ENCODE measurements at regions not wholly inside any gene's neighbourhood (a gene's known extent, or its start where the extent isn't known, plus 50 kb on each side); places are given as distances from the start of the nearest gene placed in this dataset.

DNA sequence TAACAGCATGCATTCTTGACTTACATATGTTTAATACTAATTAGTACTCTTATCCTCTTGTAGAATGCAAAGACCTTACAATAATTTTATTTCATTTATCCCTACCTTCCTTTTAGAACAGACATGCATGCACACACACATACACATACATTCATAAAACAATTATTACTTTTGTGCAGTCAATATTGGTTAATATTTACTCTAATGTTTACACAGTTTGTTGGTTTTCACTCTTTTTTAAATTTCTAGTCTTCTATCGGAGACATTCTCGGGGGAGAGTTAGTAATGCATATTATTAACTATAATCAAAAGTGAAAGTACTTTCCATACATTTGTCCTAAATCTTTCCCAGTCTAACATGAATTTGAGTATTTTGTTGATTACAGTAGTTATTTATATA is 317.7 kb upstream of the DPH6 start:
- ChIA-PET CTCF (no interaction called here), POLR2A (no interaction called here)

More for the DNA sequence above, 317.7 kb upstream of the DPH6 start:
- no peaks in the 10 kb centered on the region for H3K4me1 ChIP-seq (ENCODE audit: control insufficient read depth in 1 of 2, insufficient read depth in 2 of 2, low read length in 2 of 2)
- H3K9ac ChIP-seq (ENCODE audit: low read length) = no peak overlapping the region
- no peaks in the 10 kb centered on the region for H3K9me2 ChIP-seq (ENCODE audit: insufficient read depth)
- DNase-seq (ENCODE audit: low read depth, low spot score) = no peak
- H3K4me2 ChIP-seq (ENCODE audit: low read length) = no peak overlapping the region
- intact Hi-C loops (cut with micrococcal nuclease) = no loop called here
- BruUV-seq (replicated peaks) = no TSS peak
- H3K36me3 ChIP-seq (ENCODE audit: control insufficient read depth in 1 of 2, insufficient read depth in 2 of 2, low read length in 2 of 2) = no peaks in the 10 kb centered on the region
- H2AFZ ChIP-seq (ENCODE audit: low read depth, low read length, poor library complexity, severe bottlenecking) = no peak overlapping the region
- no peaks in the 10 kb centered on the region for H3K79me2 ChIP-seq (ENCODE audit: insufficient read depth, low read length)
- TF ChIP-seq, protein P1, sequence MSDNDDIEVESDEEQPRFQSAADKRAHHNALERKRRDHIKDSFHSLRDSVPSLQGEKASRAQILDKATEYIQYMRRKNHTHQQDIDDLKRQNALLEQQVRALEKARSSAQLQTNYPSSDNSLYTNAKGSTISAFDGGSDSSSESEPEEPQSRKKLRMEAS (IDR thresholded peaks at IDR 0.05) = no peak
- TF ChIP-seq TCF7L2 (IDR thresholded peaks at IDR 0.05; ENCODE audit: borderline replicate concordance, extremely low read depth, insufficient read depth, insufficient read length) (no peak), CBX3 (IDR thresholded peaks at IDR 0.05; ENCODE audit: low read depth) (no peak), SP1 (IDR thresholded peaks at IDR 0.05; ENCODE audit: low read depth) (no peak), RAD21 (IDR thresholded peaks at IDR 0.05; ENCODE audit: low read depth) (no peak), CTCF (IDR thresholded peaks at IDR 0.05 in 2 of 3, conservative IDR thresholded peaks at IDR 0.05 in 1 of 3; ENCODE audit: borderline replicate concordance in 1 of 3, insufficient read depth in 1 of 3, low read depth in 2 of 3, low read length in 2 of 3) (no peak), ZFX (IDR thresholded peaks at IDR 0.05) (no peak), JUND (IDR thresholded peaks at IDR 0.05) (no peak), YY1 (IDR thresholded peaks at IDR 0.05; ENCODE audit: extremely low read depth, insufficient replicate concordance, low read depth, low read length) (no peak), FOSL1 (IDR thresholded peaks at IDR 0.05; ENCODE audit: low read depth) (no peak)
- TF ChIP-seq, protein P2, sequence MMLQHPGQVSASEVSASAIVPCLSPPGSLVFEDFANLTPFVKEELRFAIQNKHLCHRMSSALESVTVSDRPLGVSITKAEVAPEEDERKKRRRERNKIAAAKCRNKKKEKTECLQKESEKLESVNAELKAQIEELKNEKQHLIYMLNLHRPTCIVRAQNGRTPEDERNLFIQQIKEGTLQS (IDR thresholded peaks at IDR 0.05) = no peak
- no peak for ATAC-seq
- H3K27me3 ChIP-seq (ENCODE audit: insufficient read depth, low read length) = no peaks in the 10 kb centered on the region
- no peak overlapping the region for H3K27ac ChIP-seq (ENCODE audit: low read depth, low read length)
- no peak overlapping the region for H3K4me3 ChIP-seq (replicated peaks in 1 of 2; ENCODE audit: low read depth in 1 of 2, low read length in 2 of 2)
- RAD21 ChIA-PET (ENCODE audit: low non-redundant PET in 1 of 2, low total read pairs in 2 of 2, uncharacterized antibody in 2 of 2, unreplicated experiment in 2 of 2) = no interaction called here
- no peaks in the 10 kb centered on the region for H4K20me1 ChIP-seq (ENCODE audit: insufficient read depth)
- H3K9me3 ChIP-seq (ENCODE audit: control insufficient read depth in 1 of 2, insufficient read depth in 1 of 2, low read depth in 1 of 2, low read length in 2 of 2) = no peaks in the 10 kb centered on the region

Measured in HCT116 (cell line).